Epithelial cell of esophagus (primary cell): ENCODE measurements at regions not wholly inside any gene's neighbourhood (a gene's known extent, or its start where the extent isn't known, plus 50 kb on each side); places are given as distances from the start of the nearest gene placed in this dataset.
A peak's percentile ranks its signal among the peaks of the same experiment; 100 is the strongest.

Experiments used
- DNase-seq: peaks from one replicate; pipeline ENCODE4 v3.0.0; 2010; ENCODE audit warnings: low read depth
- H3K4me3 ChIP-seq: 2 replicates; pipeline ENCODE4 v1.5.1; 2011; ENCODE audit warnings: mild to moderate bottlenecking, low read length, control low read depth
- CTCF ChIP-seq: IDR thresholded peaks from 2 replicates; pipeline ENCODE4 v1.5.1; 2011; ENCODE audit warnings: low read depth, mild to moderate bottlenecking, low read length, control low read depth, inconsistent platforms; ENCODE audit not compliant: insufficient read depth; ENCODE audit errors: missing control alignments

- no peak for TF ChIP-seq CTCF
- H3K4me3 ChIP-seq: no peak overlapping the region
- peak; percentile 52 for DNase-seq
Observed at GRCh38 chr12:93015871-93016751, 87.0 kb upstream of the EEA1 start.

- no peak overlapping the region for H3K4me3 ChIP-seq
- no peak for TF ChIP-seq CTCF
- no peak for DNase-seq
Observed at GRCh38 chr12:93016752-93017350, 87.8 kb upstream of the EEA1 start.

GRCh38 chr12:93018610-93019009 lies 89.5 kb upstream of the EEA1 start:
- no peak overlapping the region for H3K4me3 ChIP-seq
- no peak for DNase-seq
- no peak for TF ChIP-seq CTCF

- H3K4me3 ChIP-seq: no peak overlapping the region
- no peak for TF ChIP-seq CTCF
- no peak for DNase-seq
Observed at GRCh38 chr12:93019212-93019927, 90.3 kb upstream of the EEA1 start.

GRCh38 chr12:93019975-93020630 lies 91.0 kb upstream of the EEA1 start:
- no peak for TF ChIP-seq CTCF
- DNase-seq: peak; percentile 79
- no peak overlapping the region for H3K4me3 ChIP-seq

GRCh38 chr12:93020631-93021597 lies 91.8 kb upstream of the EEA1 start:
- no peak overlapping the region for H3K4me3 ChIP-seq
- DNase-seq: no peak
- no peak for TF ChIP-seq CTCF
